NCI-H1417 treated with DMSO at 0.1 percent for 48 hours (cell line): ENCODE measurements at regions not wholly inside any gene's neighbourhood (a gene's known extent, or its start where the extent isn't known, plus 50 kb on each side); places are given as distances from the start of the nearest gene placed in this dataset.
"Not testable (repeated sequence)": the region's sequence is repeated elsewhere in the genome, so short reads cannot be mapped to it uniquely, and the experiment has no call there.

Experiments
- DNase-seq: peaks from one replicate; lab custom pipeline; 2025; lab: John Stamatoyannopoulos, UW

- not testable (repeated sequence) for DNase-seq
Observed at GRCh38 chr2:139410147-139410832, 630.1 kb upstream of the NXPH2 start.

DNA sequence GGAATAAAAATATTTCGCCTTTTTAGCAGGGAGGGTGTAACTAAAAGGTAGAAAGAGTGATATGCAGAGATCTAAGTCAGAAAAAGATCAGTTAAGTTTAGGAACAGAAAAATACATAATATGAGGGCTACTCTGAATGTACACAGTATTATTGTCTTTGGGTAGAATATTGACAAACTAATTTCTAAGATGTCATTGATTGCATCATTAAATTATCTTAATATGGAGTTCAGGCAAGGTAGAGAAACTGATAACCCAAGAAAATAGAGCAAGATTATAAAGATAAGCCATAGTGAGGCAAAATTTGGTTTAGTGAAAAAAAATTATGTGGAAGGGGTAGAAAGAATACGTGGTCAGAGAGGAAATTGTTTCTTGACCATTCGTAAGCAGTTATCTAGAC lies 629.0 kb upstream of the NXPH2 start:
- DNase-seq, result no peak

DNA sequence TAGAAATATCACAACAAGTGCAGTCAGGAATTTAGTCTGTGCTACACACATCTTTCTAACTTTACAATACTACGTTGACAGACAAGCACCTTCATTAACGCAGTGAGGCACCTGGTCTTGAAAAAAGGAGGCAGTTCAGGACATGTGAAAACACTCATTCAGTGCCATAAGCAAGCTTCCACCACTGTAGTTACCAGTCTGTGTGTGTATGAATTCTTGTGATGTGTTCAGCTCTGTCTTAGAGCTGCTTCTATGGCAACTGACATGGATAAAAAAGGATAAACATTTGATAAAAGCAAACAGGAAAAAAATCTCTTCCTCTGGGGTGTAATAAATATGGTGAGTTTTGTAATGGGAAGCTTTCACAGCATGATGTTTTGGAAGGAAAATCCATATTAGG lies 623.8 kb upstream of the NXPH2 start:
- DNase-seq, result no peak

- DNase-seq, result no peak
Observed at GRCh38 chr2:139394801-139395200, 614.6 kb upstream of the NXPH2 start.

GRCh38 chr2:139389391-139389790 lies 609.2 kb upstream of the NXPH2 start:
- DNase-seq, result no peak

DNA sequence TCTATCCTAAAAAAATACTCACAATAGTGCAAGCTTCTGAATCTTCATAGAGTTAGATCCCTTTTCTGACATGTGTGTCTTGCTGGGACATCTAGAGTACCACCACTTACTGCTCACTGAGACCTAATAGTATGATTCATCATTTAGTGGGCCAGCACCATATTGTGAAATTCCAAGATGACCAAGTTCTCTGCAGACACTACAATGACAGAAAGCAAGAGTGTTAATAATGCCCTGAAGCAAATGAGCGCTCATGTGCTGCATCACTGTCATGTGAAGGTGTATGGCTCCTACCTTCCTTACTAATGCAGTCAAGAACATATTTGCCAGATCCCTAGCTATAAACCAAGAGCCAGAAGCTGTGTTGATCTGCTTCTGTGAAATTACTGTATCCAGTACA lies 606.2 kb upstream of the NXPH2 start:
- no peak for DNase-seq

DNA sequence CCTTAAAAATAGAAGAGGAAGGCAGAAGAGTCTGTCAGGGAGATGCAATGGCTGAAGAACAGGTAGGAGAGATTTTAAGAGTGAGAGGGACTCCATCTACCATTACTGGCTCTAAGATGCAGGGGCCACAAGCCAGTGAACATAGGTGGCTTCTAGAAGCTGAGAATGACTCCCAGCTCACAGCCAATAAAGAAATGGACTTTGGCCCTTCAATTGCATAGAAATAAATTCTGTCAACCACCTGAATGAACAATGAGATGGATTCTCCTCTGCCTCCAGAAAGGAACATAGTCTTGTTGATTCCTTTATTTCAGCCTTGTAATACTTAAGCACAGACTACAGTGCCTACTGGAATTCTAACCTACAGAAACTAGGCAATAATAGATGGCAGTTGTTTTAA lies 603.3 kb upstream of the NXPH2 start:
- DNase-seq, result no peak

DNA sequence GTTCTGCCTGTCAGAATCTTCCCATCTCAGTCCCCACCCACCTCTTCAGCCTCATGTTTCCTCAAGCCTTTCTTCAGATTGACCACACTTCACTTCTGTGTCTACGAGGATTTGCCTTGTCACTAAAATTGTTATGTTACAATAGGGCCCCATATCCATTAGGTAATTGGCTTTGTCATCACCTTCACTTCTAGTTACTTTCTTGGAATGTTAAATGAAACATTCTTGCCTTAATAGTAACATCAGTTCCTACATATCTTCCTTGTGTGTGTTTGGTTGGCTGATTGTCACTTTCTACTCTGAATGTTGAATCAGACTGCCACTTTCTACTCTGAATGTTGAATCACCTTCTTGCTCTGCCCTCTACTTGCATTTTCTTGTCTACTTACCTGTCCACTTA lies 599.9 kb upstream of the NXPH2 start:
- no peak for DNase-seq

GRCh38 chr2:139378373-139378772 lies 598.2 kb upstream of the NXPH2 start:
- DNase-seq, result no peak

GRCh38 chr2:139374296-139374850 lies 594.2 kb upstream of the NXPH2 start:
- DNase-seq, result no peak

DNA sequence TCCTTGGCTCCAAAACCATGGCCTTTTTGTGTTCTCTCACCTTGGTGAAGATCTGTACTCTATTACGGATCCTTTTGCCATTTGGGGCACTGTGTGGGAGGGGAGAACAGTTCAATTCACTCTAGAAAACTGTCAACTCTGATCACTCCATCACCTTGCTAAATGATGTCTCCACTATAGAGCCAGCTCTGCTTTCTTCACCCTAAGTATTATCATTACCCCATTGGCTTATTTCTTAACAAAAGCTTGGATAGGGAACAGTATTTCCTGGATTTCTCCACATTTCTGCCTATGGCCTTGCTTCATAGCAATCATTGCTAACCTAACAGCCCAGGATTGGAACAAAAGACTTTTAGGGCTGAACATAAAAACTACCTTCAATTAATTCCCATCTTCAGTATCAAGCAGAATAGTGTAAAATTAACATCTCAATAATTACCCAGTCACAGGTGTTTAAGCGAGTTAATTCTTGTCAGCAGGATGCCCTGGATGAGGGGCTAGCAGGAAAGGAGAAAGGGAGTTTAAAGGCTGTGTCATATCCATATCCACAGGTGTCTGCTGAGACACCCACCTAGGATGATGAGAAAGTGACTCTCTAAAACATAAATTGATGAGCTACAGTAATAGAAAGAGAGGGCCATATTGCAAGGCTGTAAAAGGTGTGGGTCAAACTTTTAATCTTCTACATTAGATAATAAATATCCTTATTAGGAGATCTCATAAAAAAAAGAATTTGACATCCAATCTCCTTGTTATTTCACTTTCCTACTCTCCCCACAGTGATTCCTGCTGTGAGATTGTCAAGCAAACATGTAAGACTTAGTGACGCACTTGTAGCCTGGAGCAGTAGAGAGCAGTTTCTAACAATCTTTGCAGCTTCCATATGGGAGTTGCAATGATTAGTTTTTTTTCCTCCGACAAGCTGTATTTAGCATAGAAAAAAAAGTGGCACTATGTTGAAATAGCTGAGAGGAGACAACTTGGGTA lies 589.5 kb upstream of the NXPH2 start:
- no peak for DNase-seq

GRCh38 chr2:139367416-139367815 lies 587.2 kb upstream of the NXPH2 start:
- DNase-seq, result no peak

- peak; percentile 45 for DNase-seq
Observed at GRCh38 chr2:139366681-139367080, 586.5 kb upstream of the NXPH2 start.

DNA sequence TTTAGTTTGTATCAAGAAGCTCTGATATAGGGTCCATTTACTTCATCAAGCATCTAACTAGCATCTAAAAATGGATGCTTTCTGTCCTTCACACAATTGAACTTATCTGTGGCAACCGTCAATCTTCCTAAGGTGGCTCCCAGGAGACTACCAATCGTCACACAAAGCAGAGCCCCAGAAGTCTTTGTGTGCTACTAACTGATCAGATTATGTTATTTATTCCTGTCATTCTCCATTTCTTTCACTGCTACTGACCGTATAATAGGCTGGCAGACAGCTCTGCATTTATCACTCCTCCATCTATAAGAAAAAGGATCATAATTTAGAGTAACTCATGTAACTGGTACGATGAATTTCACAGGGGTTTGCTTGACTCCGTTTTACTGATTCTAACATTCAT lies 585.0 kb upstream of the NXPH2 start:
- DNase-seq, result no peak

GRCh38 chr2:139360654-139361053 lies 580.5 kb upstream of the NXPH2 start:
- no peak for DNase-seq

GRCh38 chr2:139359818-139360217 lies 579.6 kb upstream of the NXPH2 start:
- DNase-seq, result no peak

DNA sequence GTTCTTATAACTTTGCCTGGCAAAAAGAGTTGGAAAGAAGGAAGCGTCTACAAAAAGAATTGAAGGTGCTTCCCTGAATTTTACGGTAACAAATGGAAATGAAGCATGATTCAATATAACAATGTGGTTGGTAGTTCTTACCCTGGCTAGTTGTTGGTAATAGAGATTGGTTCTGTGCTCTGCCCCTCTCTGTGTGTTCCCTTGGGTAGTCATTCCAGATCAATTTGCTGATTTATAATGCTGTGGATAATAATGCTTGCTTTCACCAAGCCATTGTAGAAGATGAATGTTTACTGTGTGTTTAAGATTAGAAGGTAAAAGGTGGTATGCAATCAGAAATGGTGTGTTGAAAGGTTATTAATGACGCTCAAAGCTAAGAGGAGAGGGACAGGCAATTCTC lies 577.8 kb upstream of the NXPH2 start:
- no peak for DNase-seq

- no peak for DNase-seq
Observed at GRCh38 chr2:139354518-139354917, 574.3 kb upstream of the NXPH2 start.

- no peak for DNase-seq
Observed at GRCh38 chr2:139353874-139354273, 573.7 kb upstream of the NXPH2 start.

GRCh38 chr2:139317259-139317658 lies 537.1 kb upstream of the NXPH2 start:
- no peak for DNase-seq

- no peak for DNase-seq
Observed at GRCh38 chr2:139314059-139314458, 533.9 kb upstream of the NXPH2 start.

DNA sequence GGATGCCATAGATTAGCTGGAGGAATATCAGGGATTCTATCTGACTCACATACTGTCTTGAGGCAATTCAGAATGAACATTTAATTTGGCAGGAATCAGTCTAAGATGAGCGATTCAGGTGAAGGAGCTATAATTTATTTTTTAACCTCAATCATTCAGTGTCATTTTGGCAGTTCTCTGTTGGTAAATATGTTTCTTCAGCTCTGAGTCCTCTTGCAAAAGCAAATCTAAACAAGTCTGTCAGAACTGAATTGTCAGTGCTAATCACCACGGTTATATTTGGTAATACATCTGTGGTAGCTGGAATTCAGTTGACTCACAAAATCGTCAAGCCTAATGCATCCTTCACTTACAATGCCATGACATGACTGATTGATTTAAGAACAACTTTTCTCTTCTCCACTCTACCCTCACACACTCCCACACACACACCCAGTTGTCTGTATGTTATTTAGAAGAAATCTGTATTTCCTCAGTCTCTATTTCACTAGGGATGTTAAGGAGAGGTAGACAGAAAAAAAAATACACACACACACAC lies 516.6 kb upstream of the NXPH2 start:
- DNase-seq, result no peak
